Smooth muscle cell (in vitro differentiated cells): ENCODE measurements at regions not wholly inside any gene's neighbourhood (a gene's known extent, or its start where the extent isn't known, plus 50 kb on each side); places are given as distances from the start of the nearest gene placed in this dataset.

Experiments
- DNase-seq: peaks from one replicate; lab custom pipeline; 2025; ENCODE audit not compliant: unreplicated experiment; lab: John Stamatoyannopoulos, UW
- H2AFZ ChIP-seq: fragments of 200-600 bp; sonication (generic); 2 replicates; pipeline ENCODE4 v1.6.0; 2016; ENCODE audit warnings: antibody characterized with exemption, low read depth, mild to moderate bottlenecking
- H3F3A ChIP-seq: fragments of 200-600 bp; sonication (generic); 2 replicates; pipeline ENCODE4 v1.6.0; 2017; ENCODE audit warnings: antibody characterized with exemption, low read depth
- H3K27ac ChIP-seq: fragments of 200-600 bp; sonication (generic); 2 replicates; pipeline ENCODE4 v1.5.1; 2016; ENCODE audit warnings: low read depth, mild to moderate bottlenecking
- H3K27me3 ChIP-seq: fragments of 200-600 bp; sonication (generic); 2 replicates; pipeline ENCODE4 v1.6.1; 2016; ENCODE audit warnings: low read depth, mild to moderate bottlenecking
- H3K36me3 ChIP-seq: fragments of 200-600 bp; sonication (generic); 2 replicates; pipeline ENCODE4 v1.5.1; 2016; ENCODE audit warnings: low read depth
- H3K4me1 ChIP-seq: fragments of 200-600 bp; sonication (generic); 2 replicates; pipeline ENCODE4 v1.5.1; 2016; ENCODE audit warnings: low read depth
- H3K4me2 ChIP-seq: fragments of 200-600 bp; sonication (generic); 2 replicates; pipeline ENCODE4 v1.6.0; 2016; ENCODE audit warnings: mild to moderate bottlenecking
- H3K4me3 ChIP-seq: fragments of 200-600 bp; sonication (generic); 2 replicates; pipeline ENCODE4 v1.5.1; 2016; ENCODE audit warnings: mild to moderate bottlenecking
- H3K79me2 ChIP-seq: fragments of 200-600 bp; sonication (generic); 2 replicates; pipeline ENCODE4 v1.6.0; 2016; ENCODE audit warnings: low read depth, mild to moderate bottlenecking
- H3K9ac ChIP-seq: fragments of 200-600 bp; sonication (generic); 2 replicates; pipeline ENCODE4 v1.6.0; 2016; ENCODE audit warnings: low read depth
- H3K9me3 ChIP-seq: fragments of 200-600 bp; sonication (generic); replicated peaks from 2 replicates; pipeline ENCODE4 v1.5.1; 2016; ENCODE audit warnings: low read depth
- H4K20me1 ChIP-seq: fragments of 200-600 bp; sonication (generic); 2 replicates; pipeline ENCODE4 v1.6.0; 2016; ENCODE audit warnings: low read depth
- WGBS: methylation state at CpG from one replicate; pipeline ENCODE4 v1.1.7; 2016; ENCODE audit warnings: low lambda C conversion rate; 5-methylcytosine and 5-hydroxymethylcytosine counted together
- TF ChIP-seq, protein P1 (sequence below): fragments of 200-600 bp; sonication (generic); IDR thresholded peaks from 2 replicates; pipeline ENCODE4 v1.5.1; 2017; ENCODE audit warnings: borderline replicate concordance, mild to moderate bottlenecking, antibody characterized with exemption; ENCODE audit not compliant: insufficient read depth, poor library complexity, severe bottlenecking

DNA sequence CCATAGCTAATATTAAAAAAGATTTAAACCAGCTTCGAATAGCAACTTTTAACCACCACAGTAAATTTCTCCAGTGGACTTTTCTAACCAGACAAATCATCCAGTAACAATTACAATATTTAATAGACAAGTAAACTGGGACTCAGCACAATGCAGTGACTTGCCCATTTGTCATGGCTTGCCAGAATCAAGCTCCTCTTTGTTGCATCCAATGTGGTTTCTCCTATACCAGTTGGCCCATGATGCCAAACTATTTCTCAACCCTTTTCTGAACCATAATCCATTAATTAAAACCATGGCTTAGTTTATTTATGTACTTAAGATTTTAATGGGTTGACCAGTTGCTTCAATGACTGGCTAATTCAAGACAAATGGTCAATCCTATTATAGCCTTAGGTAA lies 64.4 kb downstream of the DIO2 start:
- Histone ChIP-seq H3K9ac (no peak overlapping the region), H3K4me3 (no peak overlapping the region), H3K27me3 (no peaks in the 10 kb centered on the region), H3K4me1 (no peaks in the 10 kb centered on the region), H3K36me3 (no peaks in the 10 kb centered on the region), H3K79me2 (no peaks in the 10 kb centered on the region), H3K27ac (no peak overlapping the region), H3F3A (no peaks in the 10 kb centered on the region), H4K20me1 (no peaks in the 10 kb centered on the region), H3K9me3 (no peaks in the 10 kb centered on the region), H3K4me2 (no peak overlapping the region), H2AFZ (no peak overlapping the region)
- TF ChIP-seq, protein P1, sequence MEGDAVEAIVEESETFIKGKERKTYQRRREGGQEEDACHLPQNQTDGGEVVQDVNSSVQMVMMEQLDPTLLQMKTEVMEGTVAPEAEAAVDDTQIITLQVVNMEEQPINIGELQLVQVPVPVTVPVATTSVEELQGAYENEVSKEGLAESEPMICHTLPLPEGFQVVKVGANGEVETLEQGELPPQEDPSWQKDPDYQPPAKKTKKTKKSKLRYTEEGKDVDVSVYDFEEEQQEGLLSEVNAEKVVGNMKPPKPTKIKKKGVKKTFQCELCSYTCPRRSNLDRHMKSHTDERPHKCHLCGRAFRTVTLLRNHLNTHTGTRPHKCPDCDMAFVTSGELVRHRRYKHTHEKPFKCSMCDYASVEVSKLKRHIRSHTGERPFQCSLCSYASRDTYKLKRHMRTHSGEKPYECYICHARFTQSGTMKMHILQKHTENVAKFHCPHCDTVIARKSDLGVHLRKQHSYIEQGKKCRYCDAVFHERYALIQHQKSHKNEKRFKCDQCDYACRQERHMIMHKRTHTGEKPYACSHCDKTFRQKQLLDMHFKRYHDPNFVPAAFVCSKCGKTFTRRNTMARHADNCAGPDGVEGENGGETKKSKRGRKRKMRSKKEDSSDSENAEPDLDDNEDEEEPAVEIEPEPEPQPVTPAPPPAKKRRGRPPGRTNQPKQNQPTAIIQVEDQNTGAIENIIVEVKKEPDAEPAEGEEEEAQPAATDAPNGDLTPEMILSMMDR, result no peak
- WGBS, result 70% methylated on average over 1 of the region's 1 CpG
- no peak for DNase-seq

DNA sequence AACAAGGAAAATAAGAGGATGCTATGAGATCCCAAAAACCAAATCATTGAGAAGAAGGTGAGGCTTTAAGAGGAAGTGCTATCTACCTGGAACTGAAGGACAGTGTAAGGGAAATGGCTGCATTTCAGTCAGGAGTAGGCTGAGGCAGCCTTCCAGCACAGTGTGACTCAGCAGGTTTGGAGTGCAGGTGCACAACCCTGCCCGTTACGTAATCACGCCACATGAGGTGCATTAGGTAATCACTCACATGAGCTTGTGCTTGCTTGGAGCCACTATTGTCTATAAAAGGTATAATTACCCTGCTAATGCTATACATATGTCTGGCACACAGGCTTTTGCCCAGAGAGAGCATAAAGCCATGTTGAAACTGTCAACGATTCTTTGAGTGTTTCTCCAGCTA lies 74.9 kb downstream of the DIO2 start:
- Histone ChIP-seq H3K4me1 (no peaks in the 10 kb centered on the region), H3K36me3 (no peaks in the 10 kb centered on the region), H3K27me3 (no peaks in the 10 kb centered on the region), H3K4me2 (no peak overlapping the region), H3K79me2 (no peaks in the 10 kb centered on the region), H3K4me3 (no peak overlapping the region), H4K20me1 (no peaks in the 10 kb centered on the region), H3K9me3 (no peaks in the 10 kb centered on the region), H3K27ac (no peak overlapping the region), H3K9ac (no peak overlapping the region), H3F3A (no peaks in the 10 kb centered on the region), H2AFZ (no peak overlapping the region)
- DNase-seq, result no peak
- 94% methylated on average over 4 of the region's 4 CpGs for WGBS
- TF ChIP-seq, protein P1, result no peak

DNA sequence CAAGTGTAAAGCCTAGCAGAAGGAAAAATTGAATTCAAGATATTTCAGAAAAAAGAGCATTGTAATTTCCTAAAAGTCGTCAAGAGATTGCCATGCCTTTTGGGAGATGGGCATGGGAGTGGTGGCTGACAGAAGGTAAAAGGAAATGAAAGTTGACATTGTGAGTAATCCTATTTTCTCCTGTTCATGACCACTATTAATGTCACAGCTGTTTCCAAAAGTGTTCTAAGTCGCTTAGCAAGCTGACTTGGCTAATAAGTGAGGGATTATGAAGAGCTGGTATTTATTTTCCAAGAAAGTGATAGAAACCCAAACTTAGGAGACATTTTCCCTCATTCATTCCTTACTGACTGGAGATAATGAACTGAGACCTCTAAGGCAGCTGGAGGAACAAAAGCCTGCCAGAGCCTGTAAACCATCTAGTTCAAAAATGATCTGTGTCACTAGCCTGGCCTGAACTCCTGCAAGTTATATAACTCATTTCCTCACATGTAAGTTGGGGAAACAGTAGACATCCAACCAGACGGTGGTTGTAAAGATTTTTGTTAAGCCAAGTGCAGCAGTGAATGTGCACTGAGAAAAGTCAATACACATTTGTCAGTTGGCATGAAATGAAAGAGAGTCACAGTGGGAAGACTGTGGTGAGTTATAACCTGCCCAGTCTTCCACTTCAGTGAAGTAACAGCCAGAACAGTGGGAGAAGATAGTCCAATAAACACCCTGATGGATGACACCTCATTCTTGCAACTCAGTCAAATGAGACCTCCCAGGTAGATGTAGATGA lies 75.8 kb downstream of the DIO2 start:
- H3K27me3 ChIP-seq, result no peaks in the 10 kb centered on the region
- H3K36me3 ChIP-seq, result no peaks in the 10 kb centered on the region
- no peaks in the 10 kb centered on the region for H4K20me1 ChIP-seq
- H2AFZ ChIP-seq, result no peak overlapping the region
- H3K27ac ChIP-seq, result no peak overlapping the region
- H3K79me2 ChIP-seq, result no peaks in the 10 kb centered on the region
- no peak overlapping the region for H3K4me2 ChIP-seq
- H3K4me3 ChIP-seq, result no peak overlapping the region
- TF ChIP-seq, protein P1, result no peak
- no peaks in the 10 kb centered on the region for H3K9me3 ChIP-seq
- 81% methylated on average over 3 of the region's 3 CpGs for WGBS
- DNase-seq, result no peak
- H3F3A ChIP-seq, result no peaks in the 10 kb centered on the region
- no peaks in the 10 kb centered on the region for H3K4me1 ChIP-seq
- no peak overlapping the region for H3K9ac ChIP-seq

DNA sequence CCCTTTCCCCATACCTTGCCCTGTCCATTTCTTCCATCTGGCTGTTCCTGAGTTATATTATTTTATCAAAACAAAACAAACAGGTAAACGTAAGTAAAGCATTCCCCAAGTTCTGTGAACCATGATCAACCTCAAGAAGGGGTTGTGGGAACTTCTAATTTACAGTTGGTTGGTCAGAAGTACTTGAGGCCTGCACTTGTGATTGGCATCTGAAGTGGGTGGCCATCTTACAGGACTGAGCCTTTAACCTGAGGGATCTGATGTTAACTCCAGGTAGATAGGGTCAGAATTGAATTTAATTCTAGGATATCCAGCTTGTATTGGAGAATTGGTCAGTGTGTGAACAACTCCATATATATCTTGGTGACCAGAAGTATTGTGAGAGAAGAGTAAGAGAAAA lies 77.0 kb downstream of the DIO2 start:
- 59% methylated on average over 1 of the region's 1 CpG for WGBS
- DNase-seq, result no peak

More for the DNA sequence above, 77.0 kb downstream of the DIO2 start:
- TF ChIP-seq, protein P1, result no peak
- Histone ChIP-seq H4K20me1 (no peaks in the 10 kb centered on the region), H3K4me2 (no peak overlapping the region), H3K36me3 (no peaks in the 10 kb centered on the region), H3K4me3 (no peak overlapping the region), H3F3A (no peaks in the 10 kb centered on the region), H3K27me3 (no peaks in the 10 kb centered on the region), H3K9me3 (no peaks in the 10 kb centered on the region), H3K9ac (no peak overlapping the region), H3K27ac (no peak overlapping the region), H3K4me1 (no peaks in the 10 kb centered on the region), H2AFZ (no peak overlapping the region), H3K79me2 (no peaks in the 10 kb centered on the region)
